GM23248 (cell line): ENCODE measurements at regions not wholly inside any gene's neighbourhood (a gene's known extent, or its start where the extent isn't known, plus 50 kb on each side); places are given as distances from the start of the nearest gene placed in this dataset.

Source experiments
- EZH2 ChIP-seq: fragments of 200-600 bp; sonication (generic); IDR thresholded peaks from 2 replicates; pipeline ENCODE4 v1.6.1; 2018; ENCODE audit warnings: antibody characterized with exemption, mild to moderate bottlenecking; ENCODE audit not compliant: insufficient read depth, poor library complexity, severe bottlenecking
- EZH2phosphoT487 ChIP-seq: fragments of 200-600 bp; sonication (generic); IDR thresholded peaks from 2 replicates; pipeline ENCODE4 v1.6.1; 2018; ENCODE audit warnings: antibody characterized with exemption, moderate library complexity, mild to moderate bottlenecking, low read depth; ENCODE audit not compliant: insufficient read depth

GRCh38 chr15:55007561-55007960 lies 189.2 kb downstream of the RSL24D1 start:
- TF ChIP-seq EZH2phosphoT487 (no peak), EZH2 (no peak)
